GM18505 (cell line): ENCODE measurements at regions not wholly inside any gene's neighbourhood (a gene's known extent, or its start where the extent isn't known, plus 50 kb on each side); places are given as distances from the start of the nearest gene placed in this dataset.

Experiments used
- ATAC-seq: cut with Tn5 transposase; IDR thresholded peaks from one replicate; pipeline ENCODE4 v1.9.1; 2021; ENCODE audit not compliant: unreplicated experiment
- POLR2A ChIP-seq: IDR thresholded peaks from 4 replicates; pipeline ENCODE4 v1.6.1; 2011; ENCODE audit warnings: borderline replicate concordance; ENCODE audit not compliant: insufficient read depth, insufficient read length; ENCODE audit errors: extremely low read depth

DNA sequence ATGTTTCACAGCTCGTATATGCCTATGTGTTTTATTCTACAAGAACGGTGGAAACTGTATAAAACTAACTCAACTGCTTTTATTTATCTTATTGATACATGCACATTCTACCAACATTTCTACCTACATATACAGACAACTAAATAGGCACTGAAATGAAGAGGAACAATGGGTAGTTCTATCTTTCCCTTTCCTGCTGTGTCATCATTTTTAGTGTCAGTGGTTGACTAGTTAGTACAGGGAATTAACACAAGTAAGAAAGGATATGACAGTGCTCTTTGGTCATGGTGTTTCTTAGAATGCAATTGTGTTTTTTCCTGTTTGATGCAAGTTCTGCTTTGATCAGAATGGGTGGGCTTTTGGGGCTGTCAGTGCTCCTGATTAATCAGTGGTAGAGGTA, 293.8 kb upstream of the CTSO start:
- no peak for ATAC-seq
- TF ChIP-seq POLR2A, result no peak

DNA sequence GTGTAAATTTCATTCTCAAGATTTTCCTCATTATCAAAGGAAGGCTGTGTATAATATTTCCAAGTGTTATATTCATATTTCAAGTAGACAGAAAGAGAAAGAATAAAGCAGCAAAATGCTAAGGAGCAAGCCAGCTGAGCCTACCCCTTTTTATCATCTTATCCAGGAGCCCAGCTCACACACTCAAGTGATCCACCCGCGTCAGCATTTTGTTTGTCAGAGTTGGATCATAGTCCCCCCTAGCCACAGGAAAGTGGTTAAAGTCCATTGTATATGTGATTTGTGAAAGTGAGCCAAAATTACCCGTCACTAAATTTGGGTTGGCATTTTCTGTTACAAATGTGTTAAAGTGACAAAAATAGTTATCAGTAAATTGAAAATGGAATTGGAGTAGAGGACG, 289.3 kb upstream of the CTSO start:
- TF ChIP-seq POLR2A, result no peak
- ATAC-seq, result no peak

DNA sequence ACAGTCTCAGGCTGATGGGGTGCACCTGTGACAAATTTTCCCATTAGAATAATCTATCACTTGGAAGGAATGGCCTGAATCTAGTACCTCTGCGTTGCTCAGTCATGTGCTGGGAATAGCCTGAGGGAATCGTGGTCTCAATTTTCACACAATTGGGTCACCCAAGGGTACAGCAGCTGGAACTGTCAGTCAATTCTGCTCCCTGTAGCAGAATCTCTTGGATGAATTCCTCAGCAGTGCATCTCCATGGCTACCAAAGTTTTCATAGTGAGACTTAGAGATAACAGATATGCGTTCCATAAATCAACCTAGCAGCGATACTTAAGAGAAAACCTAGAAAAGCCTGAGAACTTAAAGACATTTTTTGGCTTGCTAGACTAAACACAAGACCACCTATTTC, 288.7 kb upstream of the CTSO start:
- ATAC-seq, result no peak
- no peak for TF ChIP-seq POLR2A

DNA sequence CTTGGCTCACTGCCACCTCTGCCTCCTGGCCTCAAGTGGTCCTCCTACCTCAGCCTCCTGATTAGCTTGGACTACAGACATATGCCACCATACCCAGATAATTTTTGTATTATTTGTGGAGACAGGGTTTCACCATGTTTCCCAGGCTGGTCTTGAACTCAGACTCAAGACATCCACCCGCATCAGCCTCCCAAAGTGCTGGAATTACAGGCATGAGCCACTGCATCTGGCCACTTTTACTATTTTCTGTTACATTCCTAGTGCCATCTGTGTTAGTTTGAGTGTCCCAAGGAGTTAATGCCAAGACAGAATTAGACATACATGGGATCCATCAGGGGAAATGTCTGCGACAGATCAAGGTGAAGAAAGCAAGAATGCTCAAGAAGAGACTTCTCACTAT, 288.2 kb upstream of the CTSO start:
- no peak for TF ChIP-seq POLR2A
- no peak for ATAC-seq

DNA sequence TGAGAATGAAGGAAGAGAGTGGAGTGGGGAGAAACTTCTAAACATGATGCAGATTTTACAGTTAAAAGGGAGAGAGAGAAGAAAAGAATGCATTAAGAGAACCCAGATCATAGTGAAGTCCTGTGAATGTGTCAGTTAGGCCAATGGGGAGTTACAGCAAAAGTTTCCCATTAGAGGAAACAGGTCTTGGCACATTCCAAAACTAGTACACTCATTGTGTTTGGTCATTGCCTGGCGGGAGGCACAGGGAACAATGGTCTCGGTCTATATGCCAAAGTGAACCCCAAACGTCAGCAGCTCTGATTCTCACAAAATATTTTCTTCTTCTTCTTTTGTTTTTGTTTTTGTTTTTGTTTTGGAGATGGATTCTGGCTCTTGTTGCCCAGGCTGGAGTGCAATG, 284.5 kb upstream of the CTSO start:
- ATAC-seq, result no peak
- no peak for TF ChIP-seq POLR2A

DNA sequence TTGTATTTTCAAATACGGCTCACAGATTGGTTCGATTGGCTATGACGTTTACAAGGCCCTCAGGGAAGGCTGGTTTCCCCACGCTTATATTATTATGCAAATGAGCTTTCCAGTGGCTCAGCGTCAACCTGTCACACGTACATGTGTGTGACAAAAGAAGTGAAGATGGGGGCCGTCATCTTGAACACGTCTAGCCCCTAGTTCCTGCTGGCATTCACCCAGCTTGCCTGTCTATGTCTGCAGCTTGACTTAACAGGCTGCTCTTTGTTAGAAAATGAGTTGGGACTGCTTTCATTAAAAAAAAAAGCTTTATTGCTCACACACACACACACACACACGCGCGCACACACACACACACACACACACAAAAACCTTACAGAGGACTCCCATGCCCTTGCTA, 283.6 kb upstream of the CTSO start:
- TF ChIP-seq POLR2A, result no peak

DNA sequence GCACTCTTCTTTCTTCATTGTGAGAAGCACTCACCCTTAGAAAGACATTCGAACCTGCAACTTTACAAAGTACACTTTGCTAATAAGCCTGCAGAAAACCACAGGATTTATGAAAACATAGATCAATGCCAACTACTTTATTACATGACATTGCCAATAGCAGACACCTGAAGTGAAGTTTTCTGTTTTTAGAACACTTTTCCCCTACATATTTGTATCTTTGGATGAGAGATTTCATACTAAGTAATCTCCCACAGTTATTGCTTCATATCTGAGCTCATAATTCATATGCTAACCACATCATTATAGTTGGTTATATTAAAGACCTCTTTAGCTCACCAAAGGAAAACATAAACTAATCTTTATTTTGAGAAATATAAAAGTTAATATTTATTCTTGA, 276.5 kb upstream of the CTSO start:
- ATAC-seq, result no peak
- no peak for TF ChIP-seq POLR2A

More for the DNA sequence above, 283.6 kb upstream of the CTSO start:
- ATAC-seq, result no peak

DNA sequence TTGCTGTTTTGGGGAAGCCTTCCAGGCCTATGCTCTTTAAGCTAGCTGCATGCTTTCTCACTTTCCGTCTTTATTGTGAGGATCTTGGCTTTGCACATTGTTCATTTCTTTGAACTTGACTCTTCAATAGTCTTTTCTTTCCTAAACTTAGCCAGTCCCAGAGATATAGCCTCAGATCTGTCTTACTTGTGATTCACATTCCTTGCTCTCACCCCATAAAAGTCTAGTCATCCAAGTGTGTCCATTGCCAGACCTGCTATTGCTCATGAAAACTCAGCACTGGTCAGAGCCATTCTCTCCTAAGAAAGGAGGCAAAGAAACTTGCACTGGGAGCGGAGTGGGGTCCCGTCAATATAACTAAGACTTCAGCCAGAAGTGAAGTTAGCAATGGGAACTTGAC, 275.0 kb upstream of the CTSO start:
- no peak for ATAC-seq
- TF ChIP-seq POLR2A, result no peak

DNA sequence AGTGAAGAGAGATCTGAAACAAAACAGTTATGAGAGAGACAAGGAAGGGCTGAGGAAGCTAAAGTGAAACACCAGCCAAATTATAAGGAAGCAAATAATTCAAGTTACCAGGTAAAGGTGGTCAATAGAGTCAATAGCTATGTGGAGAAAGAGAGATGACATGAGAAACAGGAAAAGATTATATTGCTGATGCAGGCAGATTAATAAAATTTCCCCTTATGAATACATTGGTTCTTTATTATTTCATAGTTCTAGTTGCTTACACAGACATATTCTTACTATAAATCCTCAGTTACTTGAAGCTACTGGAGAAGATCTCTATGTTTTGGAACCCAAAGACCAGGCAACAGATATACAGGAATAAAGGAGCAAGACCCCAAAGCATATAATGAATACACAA, 273.7 kb upstream of the CTSO start:
- TF ChIP-seq POLR2A, result no peak
- ATAC-seq, result no peak

DNA sequence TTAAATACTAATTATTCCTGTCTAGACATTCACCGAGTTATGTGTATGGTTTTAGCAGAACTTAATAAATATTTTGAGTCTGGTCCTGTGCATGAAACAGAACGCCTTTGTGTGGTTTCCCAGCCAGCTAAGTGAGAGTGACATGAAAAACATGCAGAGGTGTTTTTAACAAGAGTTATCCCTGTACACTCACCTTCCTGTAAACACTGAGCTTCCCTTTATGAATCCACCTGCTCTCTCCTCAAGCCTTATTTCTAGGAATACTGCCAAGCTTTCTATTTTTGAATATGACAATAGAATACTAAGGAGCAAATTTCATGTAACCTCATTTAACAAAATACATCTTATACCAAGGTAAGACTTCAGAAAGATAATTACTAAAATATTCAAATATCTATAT, 270.3 kb upstream of the CTSO start:
- TF ChIP-seq POLR2A, result no peak
- no peak for ATAC-seq

DNA sequence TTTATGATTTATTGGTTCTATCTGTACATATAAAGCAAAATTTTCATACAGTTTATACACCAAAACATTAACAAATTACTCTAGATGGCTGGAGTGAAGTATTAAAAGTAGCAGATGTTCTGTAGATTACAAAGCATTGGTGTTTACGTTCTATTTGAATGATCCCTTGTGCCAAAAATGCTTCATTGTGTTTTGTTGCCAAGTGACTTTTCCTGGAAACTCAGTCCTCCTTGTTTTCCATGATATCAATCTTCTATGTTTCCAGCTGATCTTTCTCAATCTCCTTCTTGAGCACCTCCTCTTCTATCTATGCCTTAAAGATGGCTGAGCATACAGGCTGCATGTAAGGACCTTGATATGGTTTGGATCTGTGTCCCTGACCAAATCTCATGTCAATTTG, 263.6 kb upstream of the CTSO start:
- TF ChIP-seq POLR2A, result no peak
- no peak for ATAC-seq

DNA sequence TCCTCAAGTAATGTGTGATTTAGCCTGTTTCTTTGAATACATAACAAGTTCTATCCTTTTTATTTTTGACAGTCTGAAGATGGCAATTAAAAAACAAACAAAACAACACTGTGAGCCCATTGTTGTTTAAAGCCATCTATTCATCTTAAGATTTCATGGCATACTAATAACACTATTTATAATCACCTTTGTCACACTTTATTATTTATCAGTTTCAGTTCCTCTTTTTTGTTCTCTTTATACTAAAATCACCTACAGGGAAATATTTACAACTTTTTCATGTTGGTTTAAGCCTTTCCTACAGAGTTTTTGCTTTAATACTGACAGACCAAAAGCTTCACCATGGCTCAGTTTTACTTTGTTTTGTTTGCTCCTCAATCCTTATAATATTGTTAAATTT, 247.4 kb upstream of the CTSO start:
- TF ChIP-seq POLR2A, result no peak
- peak; percentile 98 for ATAC-seq

DNA sequence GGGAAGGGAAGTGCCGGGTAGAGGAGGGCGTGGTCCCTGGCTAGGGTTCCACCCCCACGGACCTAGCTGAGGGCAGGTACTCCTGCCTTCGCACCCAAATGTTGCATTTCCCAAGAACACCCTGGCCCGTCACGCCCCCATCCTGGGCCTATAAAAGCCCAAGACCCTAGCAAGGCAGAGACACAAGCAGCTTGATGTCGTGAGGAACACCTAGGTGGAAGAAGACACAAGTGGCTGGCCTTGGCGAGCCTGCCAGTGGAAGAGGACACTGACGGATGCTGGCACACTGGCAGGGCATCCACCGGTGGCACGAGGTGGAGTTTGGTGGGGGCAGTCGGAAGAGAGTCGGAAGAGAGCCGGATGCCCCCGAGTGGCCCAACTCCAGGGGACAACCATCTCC, 244.8 kb upstream of the CTSO start:
- TF ChIP-seq POLR2A, result no peak

DNA sequence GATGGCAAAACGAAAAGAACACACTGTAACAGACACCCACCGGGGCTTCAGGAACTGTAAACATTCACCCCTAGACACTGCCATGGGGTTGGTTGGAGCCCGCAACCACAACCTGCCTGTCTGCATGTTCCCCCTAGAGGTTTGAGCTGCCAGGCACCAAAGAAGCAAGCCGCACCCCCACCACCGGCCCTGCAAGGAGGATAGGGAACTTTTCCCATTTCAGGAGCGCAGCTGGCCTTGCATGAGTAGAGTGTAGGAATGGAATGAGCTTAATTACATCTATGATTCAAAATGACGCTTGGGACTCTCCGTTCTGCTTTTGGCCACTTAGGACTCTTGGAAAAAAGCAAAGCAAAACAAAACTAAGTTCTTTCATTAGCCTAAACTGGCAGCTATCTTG, 243.6 kb upstream of the CTSO start:
- ATAC-seq, result no peak
- no peak for TF ChIP-seq POLR2A

More for the DNA sequence above, 244.8 kb upstream of the CTSO start:
- no peak for ATAC-seq

DNA sequence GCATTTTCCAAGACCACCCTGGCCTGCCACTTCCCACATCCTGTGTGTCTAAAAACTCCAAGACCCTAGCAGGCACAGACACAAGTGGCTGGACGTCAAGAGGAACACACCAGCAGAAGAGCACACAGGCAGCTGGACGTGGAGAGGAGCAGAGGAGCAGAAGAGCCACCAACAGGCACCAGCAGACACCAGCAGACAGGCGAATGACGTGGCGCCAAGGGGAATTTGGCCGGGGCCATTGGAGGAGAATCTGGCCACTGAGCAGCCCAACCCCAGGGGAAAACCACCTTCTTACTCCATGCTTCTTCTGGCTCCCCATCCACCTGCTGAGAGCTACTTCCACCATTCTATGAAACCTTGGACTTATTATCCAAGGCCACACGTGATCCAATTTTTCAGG, 243.1 kb upstream of the CTSO start:
- ATAC-seq, result no peak
- TF ChIP-seq POLR2A, result no peak

DNA sequence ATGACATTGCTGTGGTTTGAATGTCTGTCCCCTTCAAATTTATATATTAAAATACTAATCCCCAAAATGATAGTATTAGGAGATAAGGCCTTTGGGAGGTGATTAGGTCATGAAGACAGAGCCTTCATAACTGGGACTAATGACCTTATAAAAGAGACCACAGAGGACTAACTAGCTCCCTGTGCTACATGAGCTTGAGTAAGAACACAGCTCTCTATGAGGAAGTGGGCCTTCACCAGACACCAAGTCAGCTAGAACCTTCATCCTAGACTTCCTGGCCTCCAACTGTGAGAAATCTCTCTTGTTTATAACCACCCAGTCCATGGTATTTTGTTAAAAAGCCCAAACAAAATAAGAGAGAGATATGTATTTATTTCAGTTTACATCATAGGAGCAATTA, 242.2 kb upstream of the CTSO start:
- peak; percentile 98 for ATAC-seq

DNA sequence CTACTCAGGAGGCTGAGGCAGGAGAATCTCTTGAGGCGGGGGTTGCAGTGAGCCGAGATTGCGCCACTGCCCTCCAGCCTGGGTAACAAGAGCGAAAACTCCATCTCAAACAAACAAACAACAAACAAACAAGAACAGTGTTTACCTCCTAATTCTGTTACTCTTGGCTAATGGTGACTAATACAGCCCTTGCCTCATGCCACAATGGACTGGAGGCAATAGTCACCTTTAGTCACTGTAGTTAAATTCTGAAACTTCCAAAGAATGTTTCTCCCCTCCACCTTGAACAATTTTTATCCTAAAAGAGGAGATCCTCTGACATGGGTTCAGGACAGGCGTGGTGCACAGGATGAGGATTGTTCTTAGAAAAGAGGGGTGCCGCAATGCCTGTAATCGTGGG, 241.2 kb upstream of the CTSO start:
- TF ChIP-seq POLR2A, result no peak
- ATAC-seq, result no peak

More for the DNA sequence above, 242.2 kb upstream of the CTSO start:
- no peak for TF ChIP-seq POLR2A

DNA sequence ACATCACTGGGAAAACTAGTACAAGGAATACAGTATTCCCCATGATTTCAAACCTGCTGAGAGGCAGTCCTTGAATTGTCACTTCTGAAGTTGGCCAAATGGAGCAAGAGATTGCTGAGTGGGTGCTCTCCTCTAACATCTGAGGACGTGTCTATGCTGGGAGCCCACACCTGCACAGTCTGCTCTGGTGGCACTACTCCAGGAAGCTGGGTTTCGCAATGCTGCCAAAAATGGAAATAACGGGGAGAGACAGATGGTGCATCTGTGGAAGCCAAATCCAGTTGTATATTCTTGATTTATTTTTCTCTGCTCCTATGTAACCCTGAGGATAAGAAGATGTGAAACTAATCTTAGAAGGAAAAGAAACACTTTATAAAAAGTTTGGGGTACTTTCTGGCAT, 240.1 kb upstream of the CTSO start:
- no peak for ATAC-seq
- no peak for TF ChIP-seq POLR2A
